Heart right ventricle (tissue), 16 donors: ENCODE measurements at regions not wholly inside any gene's neighbourhood (a gene's known extent, or its start where the extent isn't known, plus 50 kb on each side); places are given as distances from the start of the nearest gene placed in this dataset.
A peak's percentile ranks its signal among the peaks of the same experiment; 100 is the strongest.

Experiments used
- ATAC-seq, 8 donors: fragments of 200-7000 bp; cut with Tn5 transposase; one replicate each; pipeline ENCODE4 v1.9.1; 2020; ENCODE audit warnings: mild to moderate bottlenecking in 8 of 8, moderate library complexity in 8 of 8, moderate number of reproducible peaks in 1 of 8
- DNase-seq, 2 donors: peaks; one replicate each; pipeline ENCODE4 v3.0.0-alpha.2; 2020
- H3K27ac ChIP-seq, 10 donors: fragments of 200-600 bp; sonication (generic) in 2 of 10; one replicate each; pipeline versions ENCODE4 v1.5.0 to v1.8.0; 2020 to 2022; ENCODE audit warnings: mild to moderate bottlenecking in 3 of 10
- H3K27me3 ChIP-seq, 7 donors: fragments of 200-600 bp; one replicate each; pipeline ENCODE4 v1.8.0; 2021 to 2022; ENCODE audit warnings: mild to moderate bottlenecking in 2 of 7
- H3K36me3 ChIP-seq, 9 donors: fragments of 200-600 bp; sonication (generic) in 1 of 9; one replicate each; pipeline versions ENCODE4 v1.5.0 to v1.8.0; 2020 to 2022; ENCODE audit warnings: mild to moderate bottlenecking in 2 of 9
- H3K4me1 ChIP-seq, 9 donors: fragments of 200-600 bp; sonication (generic) in 1 of 9; one replicate each; pipeline versions ENCODE4 v1.5.0 to v1.8.0; 2020 to 2022; ENCODE audit warnings: mild to moderate bottlenecking in 4 of 9
- H3K4me3 ChIP-seq, 10 donors: fragments of 200-600 bp; sonication (generic) in 2 of 10; one replicate each; pipeline versions ENCODE4 v1.5.0 to v1.8.0; 2020 to 2022; ENCODE audit warnings: mild to moderate bottlenecking in 7 of 10, moderate library complexity in 2 of 10
- H3K9me3 ChIP-seq, 11 donors: fragments of 200-600 bp in 10 of 11; sonication (generic) in 2 of 11; one replicate each; pipeline versions ENCODE4 v1.5.0 to v1.8.0; 2013 to 2022; ENCODE audit warnings: mild to moderate bottlenecking in 2 of 11, control low read depth in 1 of 11, moderate library complexity in 1 of 11
- CTCF ChIP-seq, 9 donors: fragments of 200-600 bp; sonication (generic) in 2 of 9; IDR thresholded peaks; one replicate each; pipeline versions ENCODE4 v1.5.0 to v1.8.0; 2021 to 2022; ENCODE audit warnings: antibody characterized with exemption in 9 of 9, mild to moderate bottlenecking in 5 of 9, moderate library complexity in 1 of 9
- WGBS, 2 donors: extraction: QIAGEN DNeasy Blood & Tissue Kit; methylation state at CpG; one replicate each; pipeline ENCODE4 v1.1.7; 2013; ENCODE audit warnings: inconsistent platforms in 1 of 2; 5-methylcytosine and 5-hydroxymethylcytosine counted together
- intact Hi-C, 10 donors: fragments of 100-400 bp; cut with DNase I; formaldehyde crosslinking; loops; one replicate each; pipeline versions ENCODE4 v1.11.1 to v1.14.2; 2022
- donor health status: Arrhythmogenic right ventricular cardiomyopathy.
- donor health status: ischemic (EF 13 %, LVEDD 7.1; RV severe dilation, severe dysfunction).
- donor health status: healthy with polysubstance abuse.
- donor health status: DM: no; HTN: yes; CAD: no.
- donor health status: DM: no; HTN: no; CAD: no.
- donor health status: ischemic (EF 25% LVEDD 6.9; RV normal size, moderate dysfunction).
- donor health status: ischemic (EF 25% LVEDD 5.7; RV mildly dilated, moderate dysfunction).
- donor health status: healthy.
- donor health status: DM: yes; HTN: yes; CAD: no.
- donor health status: Ischemic cardiomyopathy.
- donor health status: ischemic (EF 35%, LVEDD 5.7; RV mildly dilated, moderate dysfunction).
- donor health status: nonischemic (EF 11% LVEDD 7.7; RV severe dilation, severe dysfunction).
- donor health status: DM: yes; HTN: yes; CAD: no.
- donor health status: PGD.
- donor health status: ischemic (EF 29% LVEDD 5.4; RV normal size, mild dysfunction).
- donor health status: nonischemic (EF 23%, LVEDD 6.1; RV moderate dilation, normal function).

- Histone ChIP-seq H3K4me1 (peaks cover 0 to 12% (median 0%) of the 10 kb centered on the region in 9 donors), H3K27me3 (no peaks in the 10 kb centered on the region), H3K27ac (peak overlapping the region in 5 of 10 donors; percentile 10 to 52 (median 40)), H3K36me3 (no peaks in the 10 kb centered on the region), H3K9me3 (no peaks in the 10 kb centered on the region), H3K4me3 (no peak overlapping the region)
- ATAC-seq (peak in 6 of 8 donors; percentile 62 to 94 (median 76)), DNase-seq (peak in 1 of 2 donors; percentile 53)
- 52 to 54% methylated on average over 5 of the region's 5 CpGs for WGBS, 2 donors
- intact Hi-C loops = no loop called here
- TF ChIP-seq CTCF (IDR thresholded peaks at IDR 0.05) = no peak
Observed at GRCh38 chr1:58304346-58304975, 242.1 kb downstream of the OMA1 start.

- intact Hi-C loops = no loop called here
- Histone ChIP-seq H3K4me1 (peaks cover 0 to 12% (median 0%) of the 10 kb centered on the region in 9 donors), H3K4me3 (no peak overlapping the region), H3K27ac (peak overlapping the region in 5 of 10 donors; percentile 10 to 52 (median 35)), H3K27me3 (no peaks in the 10 kb centered on the region), H3K9me3 (no peaks in the 10 kb centered on the region), H3K36me3 (no peaks in the 10 kb centered on the region)
- WGBS, 2 donors = 63% methylated on average over 3 of the region's 3 CpGs
- ATAC-seq (no peak), DNase-seq (no peak)
- no peak for TF ChIP-seq CTCF (IDR thresholded peaks at IDR 0.05)
Observed at GRCh38 chr1:58303841-58304240, 242.7 kb downstream of the OMA1 start.

- intact Hi-C loops = no loop called here
- no peak overlapping the region for H3K27ac ChIP-seq
- DNase-seq (no peak), ATAC-seq (no peak)
- no peak for TF ChIP-seq CTCF (IDR thresholded peaks at IDR 0.05)
- H3K36me3 ChIP-seq = no peaks in the 10 kb centered on the region
- WGBS, 2 donors = 69 to 74% methylated on average over 1 of the region's 1 CpG
- H3K9me3 ChIP-seq = no peaks in the 10 kb centered on the region
- H3K27me3 ChIP-seq = no peaks in the 10 kb centered on the region
- H3K4me1 ChIP-seq = no peaks in the 10 kb centered on the region
- no peak overlapping the region for H3K4me3 ChIP-seq
Observed at GRCh38 chr1:58293388-58293787, 253.1 kb downstream of the OMA1 start.

GRCh38 chr1:58290685-58291372, 255.7 kb downstream of the OMA1 start:
- Histone ChIP-seq H3K27me3 (no peaks in the 10 kb centered on the region), H3K4me1 (no peaks in the 10 kb centered on the region), H3K4me3 (no peak overlapping the region), H3K36me3 (no peaks in the 10 kb centered on the region), H3K27ac (no peak overlapping the region), H3K9me3 (peaks cover 0 to 5% (median 0%) of the 10 kb centered on the region in 11 donors)
- TF ChIP-seq CTCF (IDR thresholded peaks at IDR 0.05) = no peak
- 44 to 52% methylated on average over 6 of the region's 6 CpGs for WGBS, 2 donors
- ATAC-seq = peak in 3 of 8 donors; percentile 53 to 67 (median 55)
- DNase-seq = peak in 1 of 2 donors; percentile 32
- intact Hi-C loops = no loop called here
